Osteocyte (in vitro differentiated cells): ENCODE measurements at regions not wholly inside any gene's neighbourhood (a gene's known extent, or its start where the extent isn't known, plus 50 kb on each side); places are given as distances from the start of the nearest gene placed in this dataset.

Experiments used
- DNase-seq: peaks from one replicate; pipeline ENCODE4 v3.0.0; 2021; ENCODE audit warnings: mixed read lengths; ENCODE audit not compliant: unreplicated experiment; ENCODE audit errors: extremely low spot score
- H3K27ac Mint-ChIP-seq: one replicate; pipeline ENCODE4 v1.8.0; 2021; ENCODE audit warnings: mild to moderate bottlenecking, mixed read lengths; ENCODE audit not compliant: unreplicated experiment
- H3K27me3 Mint-ChIP-seq: one replicate; pipeline ENCODE4 v1.8.0; 2021; ENCODE audit warnings: mixed read lengths; ENCODE audit not compliant: unreplicated experiment
- H3K36me3 Mint-ChIP-seq: one replicate; pipeline ENCODE4 v1.8.0; 2021; ENCODE audit warnings: mixed read lengths; ENCODE audit not compliant: unreplicated experiment
- H3K4me1 Mint-ChIP-seq: one replicate; pipeline ENCODE4 v1.8.0; 2021; ENCODE audit warnings: mixed read lengths; ENCODE audit not compliant: unreplicated experiment
- H3K4me3 Mint-ChIP-seq: one replicate; pipeline ENCODE4 v1.8.0; 2021; ENCODE audit warnings: mild to moderate bottlenecking, moderate library complexity, mixed read lengths; ENCODE audit not compliant: unreplicated experiment
- H3K9me3 Mint-ChIP-seq: one replicate; pipeline ENCODE4 v1.8.0; 2021; ENCODE audit warnings: mixed read lengths; ENCODE audit not compliant: unreplicated experiment
- TF ChIP-seq, protein P1 (sequence below): fragments of 200-600 bp; sonication (generic); IDR thresholded peaks from 2 replicates; pipeline ENCODE4 v1.5.0; 2021; ENCODE audit warnings: antibody characterized with exemption, mild to moderate bottlenecking, moderate library complexity

DNA sequence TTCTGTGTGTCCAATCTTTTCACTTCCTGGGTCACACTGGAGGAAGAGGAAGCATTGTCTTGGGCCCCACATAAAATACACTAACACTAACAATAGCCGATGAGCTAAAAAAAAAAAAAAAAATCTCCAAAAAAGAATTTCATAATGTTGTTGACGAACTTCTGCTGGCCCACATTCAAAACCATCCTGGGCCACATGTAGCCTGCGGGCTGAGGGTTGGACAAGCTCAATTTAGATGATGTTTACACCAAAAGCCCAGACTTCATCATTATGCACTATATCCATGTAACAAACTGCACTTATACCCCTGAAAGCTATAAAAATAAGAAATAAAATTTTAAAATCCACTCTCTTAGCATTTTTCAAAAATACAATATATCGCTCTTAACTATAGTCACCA is 187.8 kb upstream of the PTBP2 start:
- Mint-ChIP-seq H3K4me3 (no peak overlapping the region), H3K36me3 (peaks cover 4% of the 10 kb centered on the region), H3K27me3 (no peaks in the 10 kb centered on the region), H3K4me1 (peaks cover 10% of the 10 kb centered on the region), H3K27ac (no peak overlapping the region), H3K9me3 (peaks cover 12% of the 10 kb centered on the region)
- TF ChIP-seq, protein P1, sequence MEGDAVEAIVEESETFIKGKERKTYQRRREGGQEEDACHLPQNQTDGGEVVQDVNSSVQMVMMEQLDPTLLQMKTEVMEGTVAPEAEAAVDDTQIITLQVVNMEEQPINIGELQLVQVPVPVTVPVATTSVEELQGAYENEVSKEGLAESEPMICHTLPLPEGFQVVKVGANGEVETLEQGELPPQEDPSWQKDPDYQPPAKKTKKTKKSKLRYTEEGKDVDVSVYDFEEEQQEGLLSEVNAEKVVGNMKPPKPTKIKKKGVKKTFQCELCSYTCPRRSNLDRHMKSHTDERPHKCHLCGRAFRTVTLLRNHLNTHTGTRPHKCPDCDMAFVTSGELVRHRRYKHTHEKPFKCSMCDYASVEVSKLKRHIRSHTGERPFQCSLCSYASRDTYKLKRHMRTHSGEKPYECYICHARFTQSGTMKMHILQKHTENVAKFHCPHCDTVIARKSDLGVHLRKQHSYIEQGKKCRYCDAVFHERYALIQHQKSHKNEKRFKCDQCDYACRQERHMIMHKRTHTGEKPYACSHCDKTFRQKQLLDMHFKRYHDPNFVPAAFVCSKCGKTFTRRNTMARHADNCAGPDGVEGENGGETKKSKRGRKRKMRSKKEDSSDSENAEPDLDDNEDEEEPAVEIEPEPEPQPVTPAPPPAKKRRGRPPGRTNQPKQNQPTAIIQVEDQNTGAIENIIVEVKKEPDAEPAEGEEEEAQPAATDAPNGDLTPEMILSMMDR: no peak
- no peak for DNase-seq

DNA sequence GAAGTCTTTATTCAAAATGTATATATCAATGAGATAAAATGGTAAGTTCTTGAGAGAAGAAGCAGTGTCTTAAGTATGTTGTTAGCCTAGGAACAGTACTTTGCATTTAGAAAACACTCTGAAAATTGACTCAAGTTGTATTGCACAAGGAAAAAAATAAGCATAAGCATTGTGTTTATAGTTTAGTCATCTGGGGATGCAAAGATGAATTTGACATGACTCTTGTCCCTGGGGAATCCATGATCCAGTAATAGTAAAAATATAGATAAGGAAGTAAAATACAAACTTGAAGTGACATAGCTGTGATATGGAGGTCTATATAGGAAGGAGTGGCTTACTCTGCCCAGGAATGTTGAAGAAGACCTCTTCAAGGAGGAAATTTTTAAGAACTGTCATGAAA is 185.0 kb upstream of the PTBP2 start:
- no peaks in the 10 kb centered on the region for H3K36me3 Mint-ChIP-seq
- DNase-seq: no peak
- H3K27me3 Mint-ChIP-seq: no peaks in the 10 kb centered on the region
- TF ChIP-seq, protein P1: no peak
- no peak overlapping the region for H3K4me3 Mint-ChIP-seq
- peaks cover 17% of the 10 kb centered on the region for H3K4me1 Mint-ChIP-seq
- no peaks in the 10 kb centered on the region for H3K9me3 Mint-ChIP-seq
- no peak overlapping the region for H3K27ac Mint-ChIP-seq

DNA sequence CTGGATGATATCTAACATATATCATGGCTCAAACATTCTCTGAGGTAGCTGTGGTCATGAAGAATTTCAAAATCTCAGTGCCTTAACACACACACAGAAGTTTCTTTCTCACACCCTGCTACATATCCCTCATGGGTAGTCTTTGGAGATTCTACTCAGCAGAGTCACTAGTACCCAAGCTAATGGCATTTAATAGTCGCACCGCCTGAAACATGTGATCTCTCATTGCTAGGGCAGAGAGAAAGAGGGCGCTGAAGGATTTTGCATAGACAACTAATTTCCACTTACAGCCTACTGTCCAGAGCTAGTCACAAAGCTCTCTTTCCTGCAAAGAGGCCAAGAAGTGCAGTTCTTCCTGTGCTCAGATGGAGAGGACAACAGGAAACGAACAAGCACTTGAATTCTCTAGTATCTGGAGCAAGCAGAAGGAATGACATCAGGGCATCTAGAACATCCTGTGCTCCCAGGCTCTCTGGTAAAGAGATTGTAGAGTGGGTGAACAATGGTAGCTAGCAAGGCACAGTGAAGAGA is 183.4 kb upstream of the PTBP2 start:
- peaks cover 17% of the 10 kb centered on the region for H3K4me1 Mint-ChIP-seq
- no peak overlapping the region for H3K4me3 Mint-ChIP-seq
- TF ChIP-seq, protein P1: no peak
- peak overlapping the region; percentile 80 for H3K27ac Mint-ChIP-seq
- H3K27me3 Mint-ChIP-seq: no peaks in the 10 kb centered on the region
- no peaks in the 10 kb centered on the region for H3K9me3 Mint-ChIP-seq
- no peak for DNase-seq
- H3K36me3 Mint-ChIP-seq: no peaks in the 10 kb centered on the region

DNA sequence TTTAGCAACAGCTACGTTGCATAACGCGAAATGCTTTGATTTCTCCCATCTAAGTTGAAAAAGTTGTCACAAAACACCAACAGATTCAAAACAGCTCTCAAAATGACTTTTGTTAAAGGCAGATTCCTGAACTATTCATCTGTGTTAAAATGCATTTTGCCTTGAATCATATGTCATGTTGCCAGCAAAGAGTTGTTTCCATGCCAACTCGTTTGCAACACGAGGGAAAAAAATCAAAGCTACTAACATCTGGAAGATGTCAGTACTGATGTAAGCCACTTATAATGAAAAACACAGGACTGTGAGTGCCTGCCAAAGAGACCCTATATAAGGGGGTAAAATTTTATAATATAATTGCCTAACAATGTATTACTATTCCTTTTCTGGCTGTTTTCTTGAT is 182.7 kb upstream of the PTBP2 start:
- DNase-seq: no peak
- Mint-ChIP-seq H3K4me1 (peaks cover 17% of the 10 kb centered on the region), H3K4me3 (no peak overlapping the region), H3K27ac (peak overlapping the region; percentile 80), H3K9me3 (no peaks in the 10 kb centered on the region), H3K27me3 (no peaks in the 10 kb centered on the region), H3K36me3 (no peaks in the 10 kb centered on the region)
- TF ChIP-seq, protein P1: no peak

DNA sequence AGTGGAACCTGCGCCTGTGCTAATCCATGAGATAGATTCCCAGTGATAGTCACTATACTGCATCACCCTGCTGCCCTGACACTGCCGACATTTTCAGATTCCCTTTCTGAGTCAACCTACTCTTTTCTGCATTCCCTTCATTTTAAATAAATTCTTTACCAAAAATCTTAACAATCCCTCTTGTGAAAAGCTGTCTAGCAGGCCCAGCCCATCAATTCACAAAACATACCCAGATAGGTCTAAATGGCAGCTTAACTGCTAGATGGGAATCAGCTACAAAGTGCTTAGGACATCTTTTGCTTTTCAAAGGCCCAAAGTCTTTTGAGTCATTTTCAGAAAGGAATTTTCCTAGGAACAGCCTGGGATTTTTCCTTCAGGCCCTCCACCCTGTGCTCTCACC is 180.1 kb upstream of the PTBP2 start:
- TF ChIP-seq, protein P1: no peak
- H3K9me3 Mint-ChIP-seq: no peaks in the 10 kb centered on the region

More for the DNA sequence above, 180.1 kb upstream of the PTBP2 start:
- Mint-ChIP-seq H3K27me3 (no peaks in the 10 kb centered on the region), H3K36me3 (no peaks in the 10 kb centered on the region), H3K4me1 (peaks cover 17% of the 10 kb centered on the region), H3K4me3 (no peak overlapping the region), H3K27ac (no peak overlapping the region)
- DNase-seq: no peak
